Glutamatergic neuron (in vitro differentiated cells): ENCODE measurements at regions not wholly inside any gene's neighbourhood (a gene's known extent, or its start where the extent isn't known, plus 50 kb on each side); places are given as distances from the start of the nearest gene placed in this dataset.

ENCODE experiments used
- DNase-seq: peaks from one replicate; pipeline ENCODE4 v3.0.0; 2022
- H3K27ac Mint-ChIP-seq: one replicate; pipeline ENCODE4 v1.8.0; 2020; ENCODE audit warnings: mild to moderate bottlenecking, mixed read lengths, inconsistent platforms; ENCODE audit not compliant: unreplicated experiment
- H3K27me3 Mint-ChIP-seq: one replicate; pipeline ENCODE4 v1.8.0; 2020; ENCODE audit warnings: mild to moderate bottlenecking, moderate library complexity, mixed read lengths, inconsistent platforms; ENCODE audit not compliant: unreplicated experiment
- H3K36me3 Mint-ChIP-seq: one replicate; pipeline ENCODE4 v1.8.0; 2020; ENCODE audit warnings: mild to moderate bottlenecking, mixed read lengths, inconsistent platforms; ENCODE audit not compliant: unreplicated experiment
- H3K4me1 Mint-ChIP-seq: one replicate; pipeline ENCODE4 v1.8.0; 2020; ENCODE audit warnings: mild to moderate bottlenecking, low read depth, mixed read lengths, inconsistent platforms; ENCODE audit not compliant: unreplicated experiment
- H3K4me3 Mint-ChIP-seq: one replicate; pipeline ENCODE4 v1.8.0; 2020; ENCODE audit warnings: mild to moderate bottlenecking, mixed read lengths, inconsistent platforms; ENCODE audit not compliant: unreplicated experiment
- H3K9me3 Mint-ChIP-seq: one replicate; pipeline ENCODE4 v1.8.0; 2020; ENCODE audit warnings: mild to moderate bottlenecking, moderate library complexity, mixed read lengths, inconsistent platforms; ENCODE audit not compliant: unreplicated experiment
- CTCF ChIP-seq: fragments of 200-600 bp; sonication (generic); IDR thresholded peaks from one replicate; pipeline ENCODE4 v1.5.0; 2021; ENCODE audit not compliant: partially characterized antibody, unreplicated experiment

GRCh38 chr6:147904416-147904815, 395.9 kb downstream of the SAMD5 start:
- H3K27ac Mint-ChIP-seq: no peak overlapping the region
- no peak overlapping the region for H3K4me3 Mint-ChIP-seq
- H3K4me1 Mint-ChIP-seq: no peaks in the 10 kb centered on the region
- no peak for TF ChIP-seq CTCF
- no peaks in the 10 kb centered on the region for H3K36me3 Mint-ChIP-seq
- DNase-seq: no peak
- no peaks in the 10 kb centered on the region for H3K9me3 Mint-ChIP-seq
- H3K27me3 Mint-ChIP-seq: no peaks in the 10 kb centered on the region

- Mint-ChIP-seq H3K36me3 (no peaks in the 10 kb centered on the region), H3K27ac (no peak overlapping the region), H3K27me3 (no peaks in the 10 kb centered on the region), H3K4me3 (no peak overlapping the region), H3K9me3 (no peaks in the 10 kb centered on the region), H3K4me1 (no peaks in the 10 kb centered on the region)
- no peak for TF ChIP-seq CTCF
- no peak for DNase-seq
Observed at GRCh38 chr6:147905711-147906110, 397.2 kb downstream of the SAMD5 start.

- H3K27ac Mint-ChIP-seq: no peak overlapping the region
- H3K27me3 Mint-ChIP-seq: no peaks in the 10 kb centered on the region
- no peaks in the 10 kb centered on the region for H3K9me3 Mint-ChIP-seq
- DNase-seq: no peak
- H3K36me3 Mint-ChIP-seq: no peaks in the 10 kb centered on the region
- H3K4me3 Mint-ChIP-seq: no peak overlapping the region
- TF ChIP-seq CTCF: no peak
- H3K4me1 Mint-ChIP-seq: no peaks in the 10 kb centered on the region
Observed at GRCh38 chr6:147906361-147906760, 397.9 kb downstream of the SAMD5 start.

GRCh38 chr6:147909640-147910039, 401.1 kb downstream of the SAMD5 start:
- Mint-ChIP-seq H3K27me3 (no peaks in the 10 kb centered on the region), H3K4me1 (no peaks in the 10 kb centered on the region), H3K27ac (no peak overlapping the region), H3K9me3 (no peaks in the 10 kb centered on the region), H3K36me3 (no peaks in the 10 kb centered on the region), H3K4me3 (no peak overlapping the region)
- TF ChIP-seq CTCF: no peak
- no peak for DNase-seq

GRCh38 chr6:147910281-147910680, 401.8 kb downstream of the SAMD5 start:
- Mint-ChIP-seq H3K9me3 (no peaks in the 10 kb centered on the region), H3K27ac (no peak overlapping the region), H3K36me3 (no peaks in the 10 kb centered on the region), H3K27me3 (no peaks in the 10 kb centered on the region), H3K4me1 (no peaks in the 10 kb centered on the region), H3K4me3 (no peak overlapping the region)
- no peak for DNase-seq
- TF ChIP-seq CTCF: no peak
